ES-I3 (cell line): ENCODE measurements at regions not wholly inside any gene's neighbourhood (a gene's known extent, or its start where the extent isn't known, plus 50 kb on each side); places are given as distances from the start of the nearest gene placed in this dataset.

Source experiments
- H3K36me3 ChIP-seq: 2 replicates; pipeline ENCODE4 v1.6.1; 2013; ENCODE audit warnings: mild to moderate bottlenecking, low read length, control low read depth, moderate library complexity; ENCODE audit not compliant: insufficient read depth
- H3K4me1 ChIP-seq: 2 replicates; pipeline ENCODE4 v1.6.1; 2013; ENCODE audit warnings: mild to moderate bottlenecking, control low read depth, low read length; ENCODE audit not compliant: insufficient read depth
- H3K9ac ChIP-seq: 2 replicates; pipeline ENCODE4 v1.6.1; 2013; ENCODE audit warnings: low read depth, mild to moderate bottlenecking, low read length, moderate library complexity
- H3K9me3 ChIP-seq: 2 replicates; pipeline ENCODE4 v1.6.1; 2013; ENCODE audit warnings: mild to moderate bottlenecking, low read length, moderate library complexity; ENCODE audit not compliant: control insufficient read depth, insufficient read depth

GRCh38 chr22:49090061-49090852 lies 737.4 kb downstream of the BRD1 start:
- Histone ChIP-seq H3K9ac (no peak overlapping the region), H3K4me1 (no peaks in the 10 kb centered on the region), H3K9me3 (no peaks in the 10 kb centered on the region), H3K36me3 (no peaks in the 10 kb centered on the region)

GRCh38 chr22:49088801-49089791 lies 738.6 kb downstream of the BRD1 start:
- H3K9me3 ChIP-seq, result no peaks in the 10 kb centered on the region
- no peaks in the 10 kb centered on the region for H3K4me1 ChIP-seq

GRCh38 chr22:49087716-49088601 lies 739.7 kb downstream of the BRD1 start:
- Histone ChIP-seq H3K9me3 (peaks cover 2% of the 10 kb centered on the region; the same call in 1 of the 2 replicates), H3K9ac (no peak overlapping the region)

More at GRCh38 chr22:49088801-49089791, 738.6 kb downstream of the BRD1 start:
- Histone ChIP-seq H3K36me3 (no peaks in the 10 kb centered on the region), H3K9ac (no peak overlapping the region)

GRCh38 chr22:49087198-49087597 lies 740.5 kb downstream of the BRD1 start:
- no peaks in the 10 kb centered on the region for H3K4me1 ChIP-seq
- H3K9ac ChIP-seq, result no peak overlapping the region
- H3K9me3 ChIP-seq, result peaks cover 2% of the 10 kb centered on the region; the same call in 1 of the 2 replicates
- no peaks in the 10 kb centered on the region for H3K36me3 ChIP-seq

More at GRCh38 chr22:49087716-49088601, 739.7 kb downstream of the BRD1 start:
- H3K36me3 ChIP-seq, result no peaks in the 10 kb centered on the region
- no peaks in the 10 kb centered on the region for H3K4me1 ChIP-seq

- H3K9ac ChIP-seq, result no peak overlapping the region
- no peaks in the 10 kb centered on the region for H3K4me1 ChIP-seq
- H3K36me3 ChIP-seq, result no peaks in the 10 kb centered on the region
- peaks cover 2% of the 10 kb centered on the region; the same call in 1 of the 2 replicates for H3K9me3 ChIP-seq
These were observed 741.0 kb downstream of the BRD1 start for GRCh38 chr22:49086606-49087157.

GRCh38 chr22:49086181-49086580 lies 741.5 kb downstream of the BRD1 start:
- no peaks in the 10 kb centered on the region for H3K36me3 ChIP-seq
- no peaks in the 10 kb centered on the region for H3K4me1 ChIP-seq
- H3K9ac ChIP-seq, result no peak overlapping the region
- peaks cover 2% of the 10 kb centered on the region; the same call in 1 of the 2 replicates for H3K9me3 ChIP-seq

GRCh38 chr22:49084206-49084605 lies 743.5 kb downstream of the BRD1 start:
- no peaks in the 10 kb centered on the region for H3K4me1 ChIP-seq
- no peaks in the 10 kb centered on the region for H3K36me3 ChIP-seq
- H3K9me3 ChIP-seq, result peaks cover 2% of the 10 kb centered on the region; the same call in 1 of the 2 replicates
- no peak overlapping the region for H3K9ac ChIP-seq

GRCh38 chr22:49083607-49084006 lies 744.1 kb downstream of the BRD1 start:
- no peaks in the 10 kb centered on the region for H3K36me3 ChIP-seq
- H3K9ac ChIP-seq, result no peak overlapping the region
- no peaks in the 10 kb centered on the region for H3K4me1 ChIP-seq
- H3K9me3 ChIP-seq, result peaks cover 2% of the 10 kb centered on the region; the same call in 1 of the 2 replicates

GRCh38 chr22:49082451-49082850 lies 745.2 kb downstream of the BRD1 start:
- Histone ChIP-seq H3K9me3 (peaks cover 2% of the 10 kb centered on the region; the same call in 1 of the 2 replicates), H3K4me1 (no peaks in the 10 kb centered on the region), H3K36me3 (no peaks in the 10 kb centered on the region), H3K9ac (no peak overlapping the region)

- H3K9me3 ChIP-seq, result peaks cover 2% of the 10 kb centered on the region; the same call in 1 of the 2 replicates
- no peak overlapping the region for H3K9ac ChIP-seq
These were observed 745.7 kb downstream of the BRD1 start for GRCh38 chr22:49081926-49082325.

GRCh38 chr22:49081261-49081666 lies 746.4 kb downstream of the BRD1 start:
- H3K36me3 ChIP-seq, result no peaks in the 10 kb centered on the region
- no peaks in the 10 kb centered on the region for H3K4me1 ChIP-seq
- no peak overlapping the region for H3K9ac ChIP-seq
- H3K9me3 ChIP-seq, result peaks cover 2% of the 10 kb centered on the region; the same call in 1 of the 2 replicates

More at GRCh38 chr22:49081926-49082325, 745.7 kb downstream of the BRD1 start:
- Histone ChIP-seq H3K4me1 (no peaks in the 10 kb centered on the region), H3K36me3 (no peaks in the 10 kb centered on the region)

GRCh38 chr22:49080631-49081030 lies 747.0 kb downstream of the BRD1 start:
- H3K4me1 ChIP-seq, result no peaks in the 10 kb centered on the region
- no peak overlapping the region for H3K9ac ChIP-seq
- no peaks in the 10 kb centered on the region for H3K36me3 ChIP-seq
- peaks cover 2% of the 10 kb centered on the region; the same call in 1 of the 2 replicates for H3K9me3 ChIP-seq

- Histone ChIP-seq H3K4me1 (no peaks in the 10 kb centered on the region), H3K9me3 (peaks cover 2% of the 10 kb centered on the region; the same call in 1 of the 2 replicates), H3K36me3 (no peaks in the 10 kb centered on the region), H3K9ac (no peak overlapping the region)
These were observed 747.8 kb downstream of the BRD1 start for GRCh38 chr22:49079743-49080500.
